ENCODE measurements at regions not wholly inside any gene's neighbourhood (a gene's known extent, or its start where the extent isn't known, plus 50 kb on each side); places are given as distances from the start of the nearest gene placed in this dataset.

DNA sequence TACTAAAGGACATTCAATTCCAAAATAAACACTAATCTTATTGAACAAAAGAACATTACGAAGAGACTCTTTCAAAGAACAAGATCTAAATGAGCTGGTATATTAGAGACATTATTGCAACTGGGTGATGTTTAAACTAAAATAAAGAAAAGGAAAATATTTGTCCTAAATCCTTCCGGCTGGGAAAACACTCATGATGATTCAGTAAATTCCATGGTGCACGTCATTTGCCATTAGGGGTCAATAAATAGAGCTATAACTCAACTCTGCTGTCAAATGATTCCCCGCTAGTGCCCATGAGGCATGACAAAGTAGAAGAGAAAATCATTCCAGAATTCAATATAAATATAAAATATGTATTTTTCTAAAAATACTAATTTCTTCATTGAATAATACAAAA is 565.5 kb upstream of the TUSC1 start:
- H4K20me1 ChIP-seq (replicated peaks in 1 of 2; ENCODE audit: control insufficient read depth in 1 of 2, insufficient read depth in 2 of 2, low read length in 2 of 2): no peaks in the 10 kb centered on the region
- H2BK15ac ChIP-seq (ENCODE audit: low read length): no peak overlapping the region
- H2BK120ac ChIP-seq (replicated peaks; ENCODE audit: low read depth, low read length): no peak overlapping the region
- H3K27ac ChIP-seq (ENCODE audit: low read depth, low read length): no peak overlapping the region
- no peak overlapping the region for H4K8ac ChIP-seq (ENCODE audit: extremely low read depth, insufficient read depth, low read length)
- no peak overlapping the region for H2AK5ac ChIP-seq (ENCODE audit: low read depth, low read length)
- H3K4me1 ChIP-seq (replicated peaks in 1 of 4; ENCODE audit: control insufficient read depth in 3 of 4, insufficient read depth in 4 of 4, low read length in 3 of 4): no peaks in the 10 kb centered on the region
- no peaks in the 10 kb centered on the region for H3K23me2 ChIP-seq (ENCODE audit: low read depth, low read length)
- H3K79me1 ChIP-seq (ENCODE audit: low read depth, low read length): no peaks in the 10 kb centered on the region
- H3K27me3 ChIP-seq (replicated peaks in 1 of 4; ENCODE audit: control insufficient read depth in 3 of 4, extremely low read depth in 1 of 4, insufficient read depth in 3 of 4, low read length in 3 of 4): no peaks in the 10 kb centered on the region
- no peak overlapping the region for H3K14ac ChIP-seq (ENCODE audit: insufficient read length)
- DNase-seq (ENCODE audit: low read depth in 1 of 2, low spot score in 2 of 2): no peak
- H3K9me3 ChIP-seq (ENCODE audit: insufficient read depth in 2 of 2, low read depth in 1 of 2, low read length in 1 of 2): no peaks in the 10 kb centered on the region
- no peak overlapping the region for H3K18ac ChIP-seq (ENCODE audit: extremely low read depth, low read length)
- H3K23ac ChIP-seq (ENCODE audit: insufficient read length): no peak overlapping the region
- 92% methylated on average over 4 of the region's 4 CpGs; no CpG with 5 or more reads in 1 of the 2 experiments for WGBS, 2 experiments (ENCODE audit: extremely low coverage in 1 of 2, insufficient coverage in 1 of 2, insufficient read length in 1 of 2, insufficient replicate concordance in 2 of 2, low coverage in 1 of 2, low lambda C conversion rate in 2 of 2, missing lambda C conversion rate in 1 of 2)
- ChIA-PET POLR2A (ENCODE audit: partially characterized antibody) (no interaction called here), CTCF (ENCODE audit: partially characterized antibody) (no interaction called here)
- H3K36me3 ChIP-seq (ENCODE audit: control insufficient read depth in 2 of 4, insufficient read depth in 4 of 4, low read length in 3 of 4): no peaks in the 10 kb centered on the region
- H4K5ac ChIP-seq (ENCODE audit: insufficient read length, low read depth, low read length): no peak overlapping the region
- no peak overlapping the region for H2BK20ac ChIP-seq (ENCODE audit: low read length)
- H4K91ac ChIP-seq (replicated peaks; ENCODE audit: insufficient read length, low read length): no peak overlapping the region
- no peak overlapping the region for H3K56ac ChIP-seq (replicated peaks; ENCODE audit: insufficient read length, low read depth, low read length)
- no peak overlapping the region for H2BK12ac ChIP-seq (ENCODE audit: low read depth, low read length)
- no peak for FAIRE-seq
- no peak overlapping the region for H3K4me3 ChIP-seq (ENCODE audit: extremely low read depth in 1 of 4, insufficient read depth in 2 of 4, low read depth in 3 of 4, low read length in 4 of 4)
- H2BK5ac ChIP-seq (ENCODE audit: low read depth, low read length): no peak overlapping the region
- no peak for TF ChIP-seq NANOG (IDR thresholded peaks at IDR 0.05; ENCODE audit: insufficient read depth, low read depth, low read length, poor library complexity, severe bottlenecking)
- TF ChIP-seq GTF2F1 (IDR thresholded peaks at IDR 0.05; ENCODE audit: borderline replicate concordance, low read depth, low read length): no peak
- no peak for TF ChIP-seq PHF8 (conservative IDR thresholded peaks at IDR 0.05; ENCODE audit: low read depth, low read length)
- no peak for TF ChIP-seq YY1 (IDR thresholded peaks at IDR 0.05; ENCODE audit: low read depth, low read length)
- H3K9ac ChIP-seq (replicated peaks in 1 of 4; ENCODE audit: extremely low read depth in 1 of 4, low read depth in 3 of 4, low read length in 3 of 4): no peak overlapping the region
- H2AFZ ChIP-seq (ENCODE audit: low read length): no peak overlapping the region
- H3K79me2 ChIP-seq (ENCODE audit: control insufficient read depth in 1 of 2, insufficient read depth in 2 of 2, low read length in 2 of 2): no peaks in the 10 kb centered on the region
- H3K4me2 ChIP-seq (ENCODE audit: insufficient read depth in 1 of 2, low read depth in 2 of 2, low read length in 2 of 2): no peak overlapping the region
- H3K4ac ChIP-seq (replicated peaks; ENCODE audit: insufficient read length, low read depth, low read length): no peak overlapping the region
